ENCODE measurements at regions not wholly inside any gene's neighbourhood (a gene's known extent, or its start where the extent isn't known, plus 50 kb on each side); places are given as distances from the start of the nearest gene placed in this dataset.

DNA sequence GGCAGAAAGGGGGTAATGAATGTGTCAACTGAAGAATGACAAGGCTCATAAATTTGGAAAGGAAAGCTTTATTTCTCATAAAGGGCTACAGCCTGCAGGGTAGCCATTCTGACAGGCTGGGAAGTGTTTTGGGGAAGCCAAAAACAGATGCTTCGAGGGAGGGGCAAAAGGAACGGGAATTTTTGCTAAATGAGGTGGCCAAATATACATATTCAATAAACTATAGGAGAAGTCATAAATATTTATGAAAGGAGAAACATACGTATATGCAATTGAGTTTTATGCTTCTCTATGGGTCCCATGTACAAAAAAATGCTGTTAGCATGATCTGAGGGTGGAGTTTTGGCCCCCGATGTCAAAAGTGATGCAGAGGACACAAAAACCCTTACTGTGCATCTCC is 180.7 kb downstream of the FNDC1 start:
- Histone ChIP-seq H4K20me1 (ENCODE audit: insufficient read depth, low read length) (no peaks in the 10 kb centered on the region), H3K9me3 (ENCODE audit: low read length) (no peaks in the 10 kb centered on the region), H3K9me2 (ENCODE audit: insufficient read depth, low read length) (no peaks in the 10 kb centered on the region), H3K4me2 (ENCODE audit: low read length) (no peak overlapping the region), H3K4me3 (ENCODE audit: low read depth, low read length, poor library complexity, severe bottlenecking) (no peak overlapping the region), H3K79me2 (ENCODE audit: insufficient read depth, low read depth, low read length) (no peaks in the 10 kb centered on the region), H2AFZ (ENCODE audit: low read length) (no peak overlapping the region), H3K27ac (ENCODE audit: low read depth, low read length, poor library complexity, severe bottlenecking) (no peak overlapping the region), H3K36me3 (ENCODE audit: insufficient read depth, low read length) (no peaks in the 10 kb centered on the region), H3K4me1 (ENCODE audit: insufficient read depth, low read length, poor library complexity, severe bottlenecking) (no peaks in the 10 kb centered on the region)
- ChIA-PET CTCF (ENCODE audit: unreplicated experiment) (no interaction called here), POLR2A (no interaction called here)
- BruUV-seq (replicated peaks) = no TSS peak
- intact Hi-C loops (cut with micrococcal nuclease; ENCODE audit: unreplicated experiment) = no loop called here
- TF ChIP-seq, protein P1, sequence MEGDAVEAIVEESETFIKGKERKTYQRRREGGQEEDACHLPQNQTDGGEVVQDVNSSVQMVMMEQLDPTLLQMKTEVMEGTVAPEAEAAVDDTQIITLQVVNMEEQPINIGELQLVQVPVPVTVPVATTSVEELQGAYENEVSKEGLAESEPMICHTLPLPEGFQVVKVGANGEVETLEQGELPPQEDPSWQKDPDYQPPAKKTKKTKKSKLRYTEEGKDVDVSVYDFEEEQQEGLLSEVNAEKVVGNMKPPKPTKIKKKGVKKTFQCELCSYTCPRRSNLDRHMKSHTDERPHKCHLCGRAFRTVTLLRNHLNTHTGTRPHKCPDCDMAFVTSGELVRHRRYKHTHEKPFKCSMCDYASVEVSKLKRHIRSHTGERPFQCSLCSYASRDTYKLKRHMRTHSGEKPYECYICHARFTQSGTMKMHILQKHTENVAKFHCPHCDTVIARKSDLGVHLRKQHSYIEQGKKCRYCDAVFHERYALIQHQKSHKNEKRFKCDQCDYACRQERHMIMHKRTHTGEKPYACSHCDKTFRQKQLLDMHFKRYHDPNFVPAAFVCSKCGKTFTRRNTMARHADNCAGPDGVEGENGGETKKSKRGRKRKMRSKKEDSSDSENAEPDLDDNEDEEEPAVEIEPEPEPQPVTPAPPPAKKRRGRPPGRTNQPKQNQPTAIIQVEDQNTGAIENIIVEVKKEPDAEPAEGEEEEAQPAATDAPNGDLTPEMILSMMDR (conservative IDR thresholded peaks at IDR 0.05; ENCODE audit: low read length) = no peak
- TF ChIP-seq EZH2phosphoT487 (IDR thresholded peaks at IDR 0.05; ENCODE audit: borderline replicate concordance, low read depth, low read length) = no peak
- DNase-seq (ENCODE audit: low spot score) = no peak

DNA sequence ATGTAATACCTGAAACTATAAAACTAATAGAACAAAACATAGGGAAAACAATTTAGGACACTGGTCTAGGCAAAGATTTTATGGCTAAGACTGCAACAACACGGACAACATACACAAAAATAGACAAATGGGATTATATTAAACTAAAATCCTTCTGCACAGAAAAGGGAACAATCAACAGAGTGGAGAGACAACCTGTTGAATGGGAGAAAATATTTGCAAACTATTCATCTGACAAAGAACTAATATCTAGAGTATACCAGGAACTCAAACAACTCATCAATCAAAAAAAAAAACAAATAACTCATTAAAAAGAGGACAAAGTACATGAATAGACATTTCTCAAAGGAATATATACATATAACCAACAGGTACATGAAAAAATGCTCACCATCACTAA is 174.5 kb downstream of the FNDC1 start:
- CTCF ChIA-PET (ENCODE audit: unreplicated experiment) = no interaction called here

DNA sequence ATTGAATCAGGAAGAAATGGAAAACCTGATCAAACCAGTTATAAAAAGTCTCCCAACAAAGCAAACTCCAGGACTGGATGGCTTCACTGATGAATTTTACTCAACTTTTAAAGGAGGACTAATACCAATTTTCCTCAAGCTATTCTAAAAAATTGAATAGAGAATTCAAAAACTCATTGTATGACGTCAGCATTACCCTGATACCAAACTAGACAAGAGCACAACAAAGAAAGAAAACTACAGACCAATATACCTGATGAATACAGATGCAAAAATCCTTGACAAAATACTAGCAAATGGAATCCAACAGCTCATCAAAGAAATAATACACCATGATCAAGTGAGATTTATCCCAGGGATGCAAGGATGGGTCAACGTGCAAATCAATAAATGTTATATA is 172.9 kb downstream of the FNDC1 start:
- TF ChIP-seq EZH2phosphoT487 (IDR thresholded peaks at IDR 0.05; ENCODE audit: borderline replicate concordance, low read depth, low read length) = no peak
- TF ChIP-seq, protein P1 (conservative IDR thresholded peaks at IDR 0.05; ENCODE audit: low read length) = no peak
- H3K9me2 ChIP-seq (ENCODE audit: insufficient read depth, low read length) = no peaks in the 10 kb centered on the region
- ChIA-PET CTCF (ENCODE audit: unreplicated experiment) (no interaction called here), POLR2A (interaction anchor here (0.9 kb wide), 1 partner anchor 42 kb away, joined by 3 read pairs; no protein-coding TSS in a partner anchor)
- no peaks in the 10 kb centered on the region for H3K79me2 ChIP-seq (ENCODE audit: insufficient read depth, low read depth, low read length)
- H3K9me3 ChIP-seq (ENCODE audit: low read length) = peaks cover 8% of the 10 kb centered on the region; the same call in 1 of the 2 replicates
- intact Hi-C loops (cut with micrococcal nuclease; ENCODE audit: unreplicated experiment) = no loop called here
- H3K36me3 ChIP-seq (ENCODE audit: insufficient read depth, low read length) = no peaks in the 10 kb centered on the region
- BruUV-seq (replicated peaks) = no TSS peak
- no peaks in the 10 kb centered on the region for H3K4me1 ChIP-seq (ENCODE audit: insufficient read depth, low read length, poor library complexity, severe bottlenecking)
- H4K20me1 ChIP-seq (ENCODE audit: insufficient read depth, low read length) = no peaks in the 10 kb centered on the region
- no peak overlapping the region for H3K4me2 ChIP-seq (ENCODE audit: low read length)
- H3K4me3 ChIP-seq (ENCODE audit: low read depth, low read length, poor library complexity, severe bottlenecking) = no peak overlapping the region
- H2AFZ ChIP-seq (ENCODE audit: low read length) = no peak overlapping the region
- no peak for DNase-seq (ENCODE audit: low spot score)
- H3K27ac ChIP-seq (ENCODE audit: low read depth, low read length, poor library complexity, severe bottlenecking) = no peak overlapping the region

More for the DNA sequence above, 174.5 kb downstream of the FNDC1 start:
- H2AFZ ChIP-seq (ENCODE audit: low read length) = no peak overlapping the region
- intact Hi-C loops (cut with micrococcal nuclease; ENCODE audit: unreplicated experiment) = no loop called here
- H3K4me2 ChIP-seq (ENCODE audit: low read length) = no peak overlapping the region
- no peak for DNase-seq (ENCODE audit: low spot score)
- H3K36me3 ChIP-seq (ENCODE audit: insufficient read depth, low read length) = no peaks in the 10 kb centered on the region
- TF ChIP-seq EZH2phosphoT487 (IDR thresholded peaks at IDR 0.05; ENCODE audit: borderline replicate concordance, low read depth, low read length) = no peak
- TF ChIP-seq, protein P1 (conservative IDR thresholded peaks at IDR 0.05; ENCODE audit: low read length) = no peak
- no peaks in the 10 kb centered on the region for H3K79me2 ChIP-seq (ENCODE audit: insufficient read depth, low read depth, low read length)
- POLR2A ChIA-PET = no interaction called here
- H3K9me3 ChIP-seq (ENCODE audit: low read length) = peaks cover 7% of the 10 kb centered on the region; the same call in 1 of the 2 replicates
- no peaks in the 10 kb centered on the region for H4K20me1 ChIP-seq (ENCODE audit: insufficient read depth, low read length)
- H3K4me1 ChIP-seq (ENCODE audit: insufficient read depth, low read length, poor library complexity, severe bottlenecking) = no peaks in the 10 kb centered on the region
- no peaks in the 10 kb centered on the region for H3K9me2 ChIP-seq (ENCODE audit: insufficient read depth, low read length)
- no TSS peak for BruUV-seq (replicated peaks)
- no peak overlapping the region for H3K27ac ChIP-seq (ENCODE audit: low read depth, low read length, poor library complexity, severe bottlenecking)
- no peak overlapping the region for H3K4me3 ChIP-seq (ENCODE audit: low read depth, low read length, poor library complexity, severe bottlenecking)

Measured in OCI-LY7 (cell line).